IMR-90 (cell line): ENCODE measurements at regions not wholly inside any gene's neighbourhood (a gene's known extent, or its start where the extent isn't known, plus 50 kb on each side); places are given as distances from the start of the nearest gene placed in this dataset.

ENCODE experiments used
- ATAC-seq: fragments of 200-7000 bp; cut with Tn5 transposase; 2 replicates; pipeline ENCODE4 v1.9.1; 2020; ENCODE audit warnings: low read depth, mild to moderate bottlenecking, moderate library complexity
- BruUV-seq: library from RNA; stranded (reverse); fragments of 400-500 nt; replicated peaks from 2 replicates; lab custom pipeline; 2021; lab: Mats Ljungman, UMichigan
- CTCF ChIA-PET: fragments of 300-600 bp; formaldehyde crosslinking; extraction: SDS; loops from one replicate; lab custom pipeline; 2021; ENCODE audit warnings: antibody characterized with exemption; lab: Yijun Ruan, JAX
- POLR2A ChIA-PET: fragments of 300-600 bp; sonication (Branson Sonifier 250); formaldehyde crosslinking; loops from one replicate; lab custom pipeline; 2022; ENCODE audit warnings: antibody characterized with exemption; ENCODE audit not compliant: unreplicated experiment; lab: Charles Lee
- DNase-seq: peaks from one replicate; pipeline ENCODE4 v3.0.0; 2013
- H2AFZ ChIP-seq: replicated peaks from 2 replicates; pipeline ENCODE3; 2013; ENCODE audit warnings: low read length, mild to moderate bottlenecking; ENCODE audit not compliant: poor library complexity
- H2AK5ac ChIP-seq: 2 replicates; pipeline ENCODE4 v1.6.1; 2013; ENCODE audit warnings: low read depth, low read length, inconsistent platforms
- H2AK9ac ChIP-seq: replicated peaks from 2 replicates; pipeline ENCODE3; 2013; ENCODE audit warnings: mild to moderate bottlenecking, low read depth, low read length, moderate library complexity; ENCODE audit not compliant: poor library complexity
- H2BK120ac ChIP-seq: 2 replicates; pipeline ENCODE4 v1.6.1; 2013; ENCODE audit warnings: low read depth, low read length, inconsistent platforms
- H2BK15ac ChIP-seq: 3 replicates; pipeline ENCODE4 v1.6.1; 2013; ENCODE audit warnings: low read depth, low read length, inconsistent platforms
- H2BK20ac ChIP-seq: 2 replicates; pipeline ENCODE4 v1.6.1; 2013; ENCODE audit warnings: low read depth, mild to moderate bottlenecking, inconsistent platforms, low read length, moderate library complexity
- H2BK5ac ChIP-seq: 2 replicates; pipeline ENCODE4 v1.6.1; 2013; ENCODE audit warnings: mild to moderate bottlenecking, low read depth, low read length, inconsistent platforms; ENCODE audit not compliant: poor library complexity, severe bottlenecking
- H3K14ac ChIP-seq: replicated peaks from 2 replicates; pipeline ENCODE4 v1.6.1; 2013; ENCODE audit warnings: low read depth, low read length, inconsistent platforms
- H3K18ac ChIP-seq: 2 replicates; pipeline ENCODE4 v1.6.1; 2013; ENCODE audit warnings: low read depth, low read length, control low read depth
- H3K23ac ChIP-seq: 2 replicates; pipeline ENCODE4 v1.6.1; 2013; ENCODE audit warnings: low read depth, low read length, inconsistent platforms
- H3K27ac ChIP-seq: 2 replicates; pipeline ENCODE4 v1.5.1; 2013; ENCODE audit warnings: mild to moderate bottlenecking, control low read depth, low read length; ENCODE audit not compliant: insufficient read depth
- H3K27me3 ChIP-seq: 2 replicates; pipeline ENCODE4 v1.6.1; 2013; ENCODE audit warnings: low read length; ENCODE audit not compliant: control insufficient read depth, insufficient read depth
- H3K36me3 ChIP-seq: 2 replicates; pipeline ENCODE4 v1.6.1; 2013; ENCODE audit warnings: low read length, mixed read lengths; ENCODE audit not compliant: control insufficient read depth, insufficient read depth
- H3K4ac ChIP-seq: 2 replicates; pipeline ENCODE4 v1.6.1; 2013; ENCODE audit warnings: low read depth, low read length, inconsistent platforms
- H3K4me1 ChIP-seq: 2 replicates; pipeline ENCODE4 v1.6.1; 2013; ENCODE audit warnings: low read length, mixed read lengths; ENCODE audit not compliant: control insufficient read depth, insufficient read depth
- H3K4me2 ChIP-seq: 2 replicates; pipeline ENCODE4 v1.6.1; 2013; ENCODE audit warnings: low read depth, mild to moderate bottlenecking, control low read depth, low read length, moderate library complexity
- H3K4me3 ChIP-seq: 2 replicates; pipeline ENCODE4 v1.5.1; 2013; ENCODE audit warnings: low read depth, mild to moderate bottlenecking, control low read depth, low read length, moderate library complexity; ENCODE audit not compliant: insufficient read depth
- H3K56ac ChIP-seq: 2 replicates; pipeline ENCODE4 v1.6.1; 2013; ENCODE audit warnings: low read length, inconsistent platforms; ENCODE audit not compliant: insufficient read depth; ENCODE audit errors: extremely low read depth
- H3K79me1 ChIP-seq, 2 experiments: 2 replicates each; pipeline ENCODE4 v1.6.1; 2013; ENCODE audit warnings: low read length in 2 of 2, inconsistent platforms in 1 of 2, low read depth in 1 of 2
- H3K9ac ChIP-seq: 2 replicates; pipeline ENCODE4 v1.6.1; 2013; ENCODE audit warnings: low read depth, low read length, control low read depth
- H3K9me1 ChIP-seq: 2 replicates; pipeline ENCODE4 v1.6.1; 2013; ENCODE audit warnings: low read length, inconsistent platforms; ENCODE audit not compliant: insufficient read depth
- H3K9me3 ChIP-seq: 2 replicates; pipeline ENCODE4 v1.6.1; 2013; ENCODE audit warnings: low read length; ENCODE audit not compliant: control insufficient read depth, insufficient read depth
- H4K20me1 ChIP-seq: 2 replicates; pipeline ENCODE4 v1.6.1; 2013; ENCODE audit warnings: low read length, inconsistent platforms; ENCODE audit not compliant: insufficient read depth
- H4K5ac ChIP-seq: 2 replicates; pipeline ENCODE4 v1.6.1; 2013; ENCODE audit warnings: mild to moderate bottlenecking, low read depth, low read length, control low read depth
- H4K8ac ChIP-seq, 2 experiments: 2 replicates each; pipeline ENCODE4 v1.6.1; 2013; ENCODE audit warnings: low read depth in 2 of 2, low read length in 2 of 2, control low read depth in 1 of 2, inconsistent platforms in 1 of 2
- H4K91ac ChIP-seq: 2 replicates; pipeline ENCODE4 v1.6.1; 2013; ENCODE audit warnings: low read depth, low read length, inconsistent platforms; ENCODE audit not compliant: insufficient read depth
- MAZ ChIP-seq: IDR thresholded peaks from 2 replicates; pipeline ENCODE4 v1.6.1; 2012; ENCODE audit warnings: low read depth, mild to moderate bottlenecking, low read length, improper control_type of control experiment, moderate library complexity, borderline replicate concordance
- WGBS, 2 experiments: methylation state at CpG; one replicate each; pipeline versions ENCODE4 v1.1.5 to v1.1.7; 2013; ENCODE audit warnings: missing lambda C conversion rate in 2 of 2; ENCODE audit not compliant: insufficient read length in 1 of 2; ENCODE audit errors: extremely low coverage in 2 of 2; 5-methylcytosine and 5-hydroxymethylcytosine counted together
- dilution Hi-C: fragments of 300-500 bp; cut with HindIII; formaldehyde crosslinking; loops from one replicate; pipeline ENCODE4 v1.14.3; 2018; ENCODE audit warnings: low sequenced_read_pairs; ENCODE audit not compliant: unreplicated experiment
- in situ Hi-C: fragments of 300-500 bp; cut with MboI; formaldehyde crosslinking; loops from 3 replicates; pipeline ENCODE4 v1.14.3; 2019; ENCODE audit warnings: low sequenced_read_pairs, inconsistent platforms, mixed read lengths
- intact Hi-C: fragments of 100-400 bp; cut with micrococcal nuclease; formaldehyde crosslinking; loops from 2 replicates; pipeline ENCODE4 v1.10.0; 2022

DNA sequence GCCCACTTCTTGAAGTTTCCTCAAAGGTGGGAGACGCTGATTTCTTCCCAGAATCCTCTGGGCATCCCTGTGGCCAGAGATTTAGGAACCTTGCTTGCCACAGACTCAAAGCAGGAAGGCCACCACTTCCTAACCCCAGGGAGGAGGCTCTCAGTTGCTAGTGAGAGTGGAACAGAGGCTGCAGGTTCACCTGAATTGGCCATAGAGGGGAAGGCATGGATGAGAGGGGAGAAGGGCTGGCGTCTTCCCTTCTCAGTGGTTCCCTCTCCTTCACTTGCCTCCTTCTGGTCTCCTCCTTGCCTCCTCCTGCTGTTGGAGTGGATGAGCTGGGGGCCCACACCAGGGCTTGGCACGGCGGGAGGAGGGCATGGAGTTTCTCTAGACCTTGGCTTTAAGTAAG lies 185.7 kb downstream of the ADAMTS15 start:
- peak overlapping the region; percentile 92 for H2BK120ac ChIP-seq
- peak overlapping the region in 1 of 2 experiments; percentile 34; a peak in 2 of 4 replicates for H4K8ac ChIP-seq
- no peak overlapping the region for H3K23ac ChIP-seq
- in situ Hi-C loops (no loop called here), dilution Hi-C loops (no loop called here), intact Hi-C loops (no loop called here)
- H4K91ac ChIP-seq: peak overlapping the region; percentile 33
- POLR2A ChIA-PET: no interaction called here
- no peaks in the 10 kb centered on the region for H3K79me1 ChIP-seq
- DNase-seq: no peak
- H3K27me3 ChIP-seq: no peaks in the 10 kb centered on the region
- peak overlapping the region; percentile 71 for H3K4ac ChIP-seq
- peak overlapping the region; percentile 11 for H2AFZ ChIP-seq
- 0 out of 2 replicates have a peak overlapping the region, but pooled peaks have one; percentile 12 for H3K56ac ChIP-seq
- no peaks in the 10 kb centered on the region for H3K36me3 ChIP-seq
- CTCF ChIA-PET: no interaction called here
- H3K9me3 ChIP-seq: no peaks in the 10 kb centered on the region
- H3K14ac ChIP-seq: peak overlapping the region; percentile 51; the same call in 1 of the 2 replicates
- H2BK15ac ChIP-seq: peak overlapping the region; percentile 45; the same call in 1 of the 3 replicates
- H2BK5ac ChIP-seq: no peak overlapping the region
- no peak for ATAC-seq
- peak overlapping the region; percentile 56 for H4K5ac ChIP-seq
- no peak for TF ChIP-seq MAZ
- no peak overlapping the region for H3K9ac ChIP-seq
- H3K18ac ChIP-seq: peak overlapping the region; percentile 38
- H3K27ac ChIP-seq: peak overlapping the region; percentile 16; the same call in 1 of the 2 replicates
- H4K20me1 ChIP-seq: no peaks in the 10 kb centered on the region
- H2AK9ac ChIP-seq: peak overlapping the region; percentile 12
- H2BK20ac ChIP-seq: peak overlapping the region; percentile 58
- no peak overlapping the region for H3K4me2 ChIP-seq
- no CpG with 5 or more reads among the region's 4 CpGs for WGBS, 2 experiments
- H3K4me3 ChIP-seq: no peak overlapping the region
- H3K4me1 ChIP-seq: peaks cover 35% of the 10 kb centered on the region
- peak overlapping the region; percentile 72 for H2AK5ac ChIP-seq
- no TSS peak for BruUV-seq
- H3K9me1 ChIP-seq: peaks cover 32% of the 10 kb centered on the region
